ENCODE measurements at regions not wholly inside any gene's neighbourhood (a gene's known extent, or its start where the extent isn't known, plus 50 kb on each side); places are given as distances from the start of the nearest gene placed in this dataset.
A peak's percentile ranks its signal among the peaks of the same experiment; 100 is the strongest.

GRCh38 chr22:22420580-22420979, 88.0 kb downstream of the ZNF280B start:
- H3K36me3 ChIP-seq (ENCODE audit: insufficient read depth, low read length) = no peaks in the 10 kb centered on the region
- Mint-ChIP-seq H3K9me3 (no peaks in the 10 kb centered on the region), H3K36me3 (no peaks in the 10 kb centered on the region), H3K4me3 (no peak overlapping the region), H3K27ac (no peak overlapping the region), H3K4me1 (no peaks in the 10 kb centered on the region), H3K27me3 (peaks cover 27 to 37% of the 10 kb centered on the region in 2 donors)
- no peak overlapping the region for H3K27ac ChIP-seq (ENCODE audit: low read depth, low read length)
- intact Hi-C loops (cut with micrococcal nuclease) = no loop called here
- DNase-seq = no peak
- CTCF ChIA-PET (ENCODE audit: partially characterized antibody) = no interaction called here
- H3K9me3 ChIP-seq (ENCODE audit: control insufficient read depth in 1 of 2, low read length in 2 of 2) = no peaks in the 10 kb centered on the region
- H3K4me1 ChIP-seq (ENCODE audit: insufficient read depth, low read length) = no peaks in the 10 kb centered on the region
- H3K4me3 ChIP-seq (ENCODE audit: low read length in 2 of 2) = no peak overlapping the region
- no peaks in the 10 kb centered on the region for H3K27me3 ChIP-seq (ENCODE audit: insufficient read depth, low read length)
- POLR2A ChIA-PET (ENCODE audit: partially characterized antibody) = no interaction called here

DNA sequence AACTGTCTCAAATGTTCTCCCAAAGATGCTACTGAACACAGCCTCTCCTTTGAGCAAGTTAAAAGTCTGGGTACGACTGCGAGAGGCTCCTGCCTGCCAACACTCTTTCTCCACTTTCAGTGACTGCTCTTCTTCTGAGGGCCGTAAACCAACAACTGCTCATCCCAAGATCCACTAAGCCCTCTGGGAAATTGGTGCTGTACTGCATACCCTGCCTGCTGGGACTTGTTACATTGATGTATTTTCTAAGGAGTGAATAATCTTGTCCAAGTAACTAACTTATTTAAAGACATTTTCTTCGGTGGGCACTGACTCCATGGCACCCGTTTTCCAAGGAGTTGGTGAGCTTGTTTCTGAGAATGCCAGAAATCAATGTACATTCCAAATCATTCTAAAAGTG, 87.2 kb downstream of the ZNF280B start:
- Histone ChIP-seq H3K27me3 (ENCODE audit: insufficient read depth, low read length) (no peaks in the 10 kb centered on the region), H3K4me3 (ENCODE audit: low read length in 2 of 2) (no peak overlapping the region), H3K36me3 (ENCODE audit: insufficient read depth, low read length) (no peaks in the 10 kb centered on the region), H3K27ac (ENCODE audit: low read depth, low read length) (no peak overlapping the region), H3K9me3 (ENCODE audit: control insufficient read depth in 1 of 2, low read length in 2 of 2) (no peaks in the 10 kb centered on the region), H3K4me1 (ENCODE audit: insufficient read depth, low read length) (no peaks in the 10 kb centered on the region)
- Mint-ChIP-seq H3K27me3 (peaks cover 22 to 32% of the 10 kb centered on the region in 2 donors), H3K4me3 (no peak overlapping the region), H3K36me3 (no peaks in the 10 kb centered on the region), H3K4me1 (no peaks in the 10 kb centered on the region), H3K27ac (no peak overlapping the region), H3K9me3 (no peaks in the 10 kb centered on the region)
- ChIA-PET CTCF (ENCODE audit: partially characterized antibody) (interaction anchor here (2.0 to 2.2 kb wide), 2 partner anchors 7 to 10 kb away, joined by 11 to 19 read pairs; no protein-coding TSS in a partner anchor), POLR2A (ENCODE audit: partially characterized antibody) (no interaction called here)
- intact Hi-C loops (cut with micrococcal nuclease) = no loop called here
- no peak for DNase-seq

GRCh38 chr22:22422629-22423112, 85.9 kb downstream of the ZNF280B start:
- CTCF ChIA-PET (ENCODE audit: partially characterized antibody) = interaction anchor here (0.6 to 2.2 kb wide), 10 partner anchors 9 to 774 kb away, joined by 3 to 19 read pairs (median 3); no protein-coding TSS in a partner anchor
- no peaks in the 10 kb centered on the region for H3K9me3 Mint-ChIP-seq
- Histone ChIP-seq H3K9me3 (ENCODE audit: control insufficient read depth in 1 of 2, low read length in 2 of 2) (no peaks in the 10 kb centered on the region), H3K27ac (ENCODE audit: low read depth, low read length) (no peak overlapping the region), H3K4me3 (ENCODE audit: low read length in 2 of 2) (no peak overlapping the region), H3K4me1 (ENCODE audit: insufficient read depth, low read length) (no peaks in the 10 kb centered on the region), H3K36me3 (ENCODE audit: insufficient read depth, low read length) (no peaks in the 10 kb centered on the region), H3K27me3 (ENCODE audit: insufficient read depth, low read length) (no peaks in the 10 kb centered on the region)
- H3K4me1 Mint-ChIP-seq = no peaks in the 10 kb centered on the region
- peak; percentile 20 to 60 (median 35) for DNase-seq
- intact Hi-C loops (cut with micrococcal nuclease) = no loop called here
- POLR2A ChIA-PET (ENCODE audit: partially characterized antibody) = no interaction called here
- H3K36me3 Mint-ChIP-seq = no peaks in the 10 kb centered on the region
- no peak overlapping the region for H3K27ac Mint-ChIP-seq
- H3K27me3 Mint-ChIP-seq = peaks cover 15 to 27% of the 10 kb centered on the region in 2 donors
- no peak overlapping the region for H3K4me3 Mint-ChIP-seq

- H3K4me1 Mint-ChIP-seq = no peaks in the 10 kb centered on the region
- H3K36me3 Mint-ChIP-seq = no peaks in the 10 kb centered on the region
- no peak overlapping the region for H3K27ac Mint-ChIP-seq
- ChIA-PET POLR2A (ENCODE audit: partially characterized antibody) (no interaction called here), CTCF (ENCODE audit: partially characterized antibody) (no interaction called here)
- no peak overlapping the region for H3K4me3 Mint-ChIP-seq
- no peaks in the 10 kb centered on the region for H3K27me3 ChIP-seq (ENCODE audit: insufficient read depth, low read length)
- H3K9me3 ChIP-seq (ENCODE audit: control insufficient read depth in 1 of 2, low read length in 2 of 2) = no peaks in the 10 kb centered on the region
- H3K27me3 Mint-ChIP-seq = peaks cover 13 to 27% of the 10 kb centered on the region in 2 donors
- H3K27ac ChIP-seq (ENCODE audit: low read depth, low read length) = no peak overlapping the region
- no peak for DNase-seq
- H3K4me1 ChIP-seq (ENCODE audit: insufficient read depth, low read length) = no peaks in the 10 kb centered on the region
- H3K9me3 Mint-ChIP-seq = no peaks in the 10 kb centered on the region
- no peaks in the 10 kb centered on the region for H3K36me3 ChIP-seq (ENCODE audit: insufficient read depth, low read length)
- intact Hi-C loops (cut with micrococcal nuclease) = no loop called here
- H3K4me3 ChIP-seq (ENCODE audit: low read length in 2 of 2) = no peak overlapping the region
Measured at GRCh38 chr22:22423681-22424080, 84.9 kb downstream of the ZNF280B start.

DNA sequence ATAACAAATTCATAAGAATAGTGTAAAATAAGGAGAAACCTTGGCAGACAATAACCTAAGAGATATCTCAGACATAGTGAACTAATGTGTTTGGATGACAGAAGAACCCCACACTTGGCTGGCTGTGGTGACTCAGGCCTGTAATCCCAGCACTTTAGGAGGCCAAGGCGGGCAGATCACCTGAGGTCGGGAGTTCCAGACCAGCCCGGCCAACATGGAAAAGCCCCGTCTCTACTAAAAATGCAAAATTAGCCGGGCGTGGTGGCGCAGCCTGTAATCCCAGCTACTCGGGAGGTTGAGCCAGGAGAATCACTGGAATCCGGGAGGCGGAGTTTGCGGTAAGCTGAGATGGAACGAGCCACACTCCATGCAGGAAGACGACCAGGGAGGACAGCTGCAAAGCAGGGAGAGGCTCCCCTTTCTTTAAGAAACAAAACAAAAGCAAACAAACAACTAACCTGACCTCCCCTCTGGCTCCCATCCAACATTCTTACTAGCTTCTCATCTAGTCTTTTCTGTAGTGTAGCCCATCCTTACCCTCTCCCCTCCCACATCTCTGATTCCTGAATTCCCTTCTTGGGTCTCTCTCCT, 84.2 kb downstream of the ZNF280B start:
- Histone ChIP-seq H3K27me3 (ENCODE audit: insufficient read depth, low read length) (no peaks in the 10 kb centered on the region), H3K27ac (ENCODE audit: low read depth, low read length) (no peak overlapping the region), H3K9me3 (ENCODE audit: control insufficient read depth in 1 of 2, low read length in 2 of 2) (no peaks in the 10 kb centered on the region), H3K36me3 (ENCODE audit: insufficient read depth, low read length) (no peaks in the 10 kb centered on the region), H3K4me1 (ENCODE audit: insufficient read depth, low read length) (no peaks in the 10 kb centered on the region), H3K4me3 (ENCODE audit: low read length in 2 of 2) (no peak overlapping the region)
- no peak overlapping the region for H3K27ac Mint-ChIP-seq
- no peaks in the 10 kb centered on the region for H3K9me3 Mint-ChIP-seq
- intact Hi-C loops (cut with micrococcal nuclease) = no loop called here
- H3K4me3 Mint-ChIP-seq = no peak overlapping the region
- peaks cover 11 to 23% of the 10 kb centered on the region in 2 donors for H3K27me3 Mint-ChIP-seq
- H3K36me3 Mint-ChIP-seq = no peaks in the 10 kb centered on the region
- POLR2A ChIA-PET (ENCODE audit: partially characterized antibody) = no interaction called here
- H3K4me1 Mint-ChIP-seq = no peaks in the 10 kb centered on the region
- DNase-seq = no peak
- CTCF ChIA-PET (ENCODE audit: partially characterized antibody) = interaction anchor here (1.1 to 1.6 kb wide), 3 partner anchors 9 to 217 kb away, joined by 3 to 4 read pairs (median 4); no protein-coding TSS in a partner anchor

DNA sequence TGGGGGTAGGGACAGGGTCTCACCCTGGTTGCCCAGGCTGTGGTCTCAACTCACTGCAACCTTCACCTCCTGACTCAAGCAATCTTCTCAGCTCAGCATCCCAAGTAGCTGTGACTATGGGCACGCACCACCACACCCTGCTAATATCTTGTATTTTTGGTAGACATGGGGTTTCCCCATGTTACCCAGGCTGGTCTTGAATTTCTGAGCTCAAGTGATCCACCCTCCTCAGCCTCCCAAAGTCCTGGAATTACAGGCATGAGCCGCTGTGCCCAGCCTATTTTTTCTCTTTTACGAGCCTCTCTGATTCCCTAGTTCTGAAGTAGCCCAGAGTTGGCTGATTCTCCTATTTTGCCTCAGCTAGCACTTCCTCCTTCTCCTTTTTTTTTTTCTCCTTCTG, 83.6 kb downstream of the ZNF280B start:
- intact Hi-C loops (cut with micrococcal nuclease) = no loop called here
- Histone ChIP-seq H3K4me1 (ENCODE audit: insufficient read depth, low read length) (no peaks in the 10 kb centered on the region), H3K4me3 (ENCODE audit: low read length in 2 of 2) (no peak overlapping the region), H3K27me3 (ENCODE audit: insufficient read depth, low read length) (no peaks in the 10 kb centered on the region), H3K27ac (ENCODE audit: low read depth, low read length) (no peak overlapping the region), H3K36me3 (ENCODE audit: insufficient read depth, low read length) (no peaks in the 10 kb centered on the region), H3K9me3 (ENCODE audit: control insufficient read depth in 1 of 2, low read length in 2 of 2) (no peaks in the 10 kb centered on the region)
- CTCF ChIA-PET (ENCODE audit: partially characterized antibody) = interaction anchor here (1.1 to 1.6 kb wide), 3 partner anchors 10 to 217 kb away, joined by 3 to 4 read pairs (median 4); no protein-coding TSS in a partner anchor
- POLR2A ChIA-PET (ENCODE audit: partially characterized antibody) = no interaction called here
- H3K4me3 Mint-ChIP-seq = no peak overlapping the region
- no peak overlapping the region for H3K27ac Mint-ChIP-seq
- no peak for DNase-seq
- no peaks in the 10 kb centered on the region for H3K4me1 Mint-ChIP-seq
- H3K27me3 Mint-ChIP-seq = peaks cover 11 to 26% of the 10 kb centered on the region in 2 donors
- no peaks in the 10 kb centered on the region for H3K36me3 Mint-ChIP-seq
- no peaks in the 10 kb centered on the region for H3K9me3 Mint-ChIP-seq

DNA sequence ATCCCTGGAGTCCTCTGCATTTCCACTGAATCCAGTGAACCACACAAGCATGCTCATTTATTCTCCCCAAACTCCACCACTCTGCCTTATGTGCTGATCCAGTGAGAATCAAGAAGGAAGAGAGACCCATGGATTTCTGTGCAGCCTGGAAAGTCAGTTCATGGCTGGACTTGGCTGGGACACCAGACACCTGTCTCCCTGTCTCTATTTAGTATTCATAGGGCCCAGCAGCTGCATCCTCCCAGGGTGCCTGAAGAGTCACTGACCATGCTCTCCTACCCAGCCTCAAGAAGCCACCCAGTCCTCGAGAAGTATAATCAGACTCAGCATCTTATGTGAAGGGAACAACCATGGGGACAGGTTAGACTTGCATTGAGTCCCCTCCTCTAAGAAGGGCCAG, 83.2 kb downstream of the ZNF280B start:
- ChIA-PET POLR2A (ENCODE audit: partially characterized antibody) (no interaction called here), CTCF (ENCODE audit: partially characterized antibody) (interaction anchor here (1.1 to 1.6 kb wide), 3 partner anchors 10 to 218 kb away, joined by 3 to 4 read pairs (median 4); no protein-coding TSS in a partner anchor)
- no peak overlapping the region for H3K4me3 Mint-ChIP-seq
- no peak overlapping the region for H3K4me3 ChIP-seq (ENCODE audit: low read length in 2 of 2)
- no peaks in the 10 kb centered on the region for H3K4me1 ChIP-seq (ENCODE audit: insufficient read depth, low read length)
- H3K9me3 ChIP-seq (ENCODE audit: control insufficient read depth in 1 of 2, low read length in 2 of 2) = no peaks in the 10 kb centered on the region
- no peaks in the 10 kb centered on the region for H3K36me3 Mint-ChIP-seq
- no peaks in the 10 kb centered on the region for H3K4me1 Mint-ChIP-seq
- no peaks in the 10 kb centered on the region for H3K9me3 Mint-ChIP-seq
- H3K36me3 ChIP-seq (ENCODE audit: insufficient read depth, low read length) = no peaks in the 10 kb centered on the region
- H3K27me3 Mint-ChIP-seq = peaks cover 7 to 23% of the 10 kb centered on the region in 2 donors
- no peak for DNase-seq
- H3K27ac ChIP-seq (ENCODE audit: low read depth, low read length) = no peak overlapping the region
- no peak overlapping the region for H3K27ac Mint-ChIP-seq
- intact Hi-C loops (cut with micrococcal nuclease) = no loop called here
- no peaks in the 10 kb centered on the region for H3K27me3 ChIP-seq (ENCODE audit: insufficient read depth, low read length)

Measured in CD4-positive, alpha-beta memory T cell (primary cell).